ENCODE measurements at regions not wholly inside any gene's neighbourhood (a gene's known extent, or its start where the extent isn't known, plus 50 kb on each side); places are given as distances from the start of the nearest gene placed in this dataset.
"Not testable (repeated sequence)": the region's sequence is repeated elsewhere in the genome, so short reads cannot be mapped to it uniquely, and the experiment has no call there.

GRCh38 chr6:71360556-71361335, 72.1 kb downstream of the OGFRL1 start:
- DNase-seq; POLR2A ChIA-PET; H3K27me3 ChIP-seq (replicated peaks in 2 of 5; ENCODE audit: control insufficient read depth in 4 of 5, insufficient read depth in 5 of 5, low read length in 4 of 5); H3K27ac ChIP-seq (ENCODE audit: insufficient read depth in 1 of 2, low read depth in 1 of 2, low read length in 2 of 2, poor library complexity in 1 of 2, severe bottlenecking in 2 of 2); H3K4me3 ChIP-seq (ENCODE audit: control insufficient read depth in 1 of 7, extremely low read depth in 1 of 7, insufficient read depth in 4 of 7, low read depth in 2 of 7, low read length in 6 of 7); H3K9me3 ChIP-seq (ENCODE audit: control extremely low read depth in 1 of 5, control insufficient read depth in 4 of 5, insufficient read depth in 2 of 5, low read depth in 1 of 5, low read length in 4 of 5); H3K36me3 ChIP-seq (ENCODE audit: control insufficient read depth in 4 of 4, insufficient read depth in 4 of 4, low read length in 3 of 4): not testable (repeated sequence)
- H3K4me1 ChIP-seq (ENCODE audit: control extremely low read depth in 1 of 4, control insufficient read depth in 4 of 4, insufficient read depth in 4 of 4, low read length in 3 of 4), result peaks cover 0 to 15% (median 9%) of the 10 kb centered on the region in 4 experiments
- WGBS (ENCODE audit: insufficient coverage), result 96% methylated on average over 3 of the region's 9 CpGs
- CTCF ChIA-PET, result interaction anchor here (1.1 kb wide), 1 partner anchor 112 kb away, joined by 3 read pairs; no protein-coding TSS in a partner anchor

GRCh38 chr6:71364889-71365542, 76.4 kb downstream of the OGFRL1 start:
- no CpG with 5 or more reads among the region's 4 CpGs for WGBS (ENCODE audit: insufficient coverage)
- CTCF ChIA-PET, result interaction anchor here (1.1 to 1.5 kb wide), 3 partner anchors 9 to 174 kb away, joined by 3 to 4 read pairs (median 3); no protein-coding TSS in a partner anchor
- Histone ChIP-seq H3K27ac (ENCODE audit: insufficient read depth in 1 of 2, low read depth in 1 of 2, low read length in 2 of 2, poor library complexity in 1 of 2, severe bottlenecking in 2 of 2) (no peak overlapping the region), H3K4me3 (ENCODE audit: control insufficient read depth in 1 of 7, extremely low read depth in 1 of 7, insufficient read depth in 4 of 7, low read depth in 2 of 7, low read length in 6 of 7) (no peak overlapping the region), H3K9me3 (ENCODE audit: control extremely low read depth in 1 of 5, control insufficient read depth in 4 of 5, insufficient read depth in 2 of 5, low read depth in 1 of 5, low read length in 4 of 5) (peaks cover 0 to 3% (median 0%) of the 10 kb centered on the region in 5 experiments), H3K4me1 (ENCODE audit: control extremely low read depth in 1 of 4, control insufficient read depth in 4 of 4, insufficient read depth in 4 of 4, low read length in 3 of 4) (peaks cover 21 to 42% (median 29%) of the 10 kb centered on the region in 4 experiments), H3K36me3 (ENCODE audit: control insufficient read depth in 4 of 4, insufficient read depth in 4 of 4, low read length in 3 of 4) (no peaks in the 10 kb centered on the region), H3K27me3 (replicated peaks in 2 of 5; ENCODE audit: control insufficient read depth in 4 of 5, insufficient read depth in 5 of 5, low read length in 4 of 5) (no peaks in the 10 kb centered on the region)
- POLR2A ChIA-PET, result no interaction called here
- no peak for DNase-seq

- ChIA-PET CTCF (interaction anchor here (0.9 to 2.2 kb wide), 5 partner anchors 10 to 141 kb away, joined by 3 to 7 read pairs (median 3); no protein-coding TSS in a partner anchor), POLR2A (no interaction called here)
- WGBS (ENCODE audit: insufficient coverage), result 7% methylated on average over 2 of the region's 3 CpGs
- peak in 2 of 3 donors; percentile 64 to 79 for DNase-seq
- no peak overlapping the region for H3K27ac ChIP-seq (ENCODE audit: insufficient read depth in 1 of 2, low read depth in 1 of 2, low read length in 2 of 2, poor library complexity in 1 of 2, severe bottlenecking in 2 of 2)
- H3K36me3 ChIP-seq (ENCODE audit: control insufficient read depth in 4 of 4, insufficient read depth in 4 of 4, low read length in 3 of 4), result no peaks in the 10 kb centered on the region
- peaks cover 21 to 42% (median 29%) of the 10 kb centered on the region in 4 experiments for H3K4me1 ChIP-seq (ENCODE audit: control extremely low read depth in 1 of 4, control insufficient read depth in 4 of 4, insufficient read depth in 4 of 4, low read length in 3 of 4)
- no peak overlapping the region for H3K4me3 ChIP-seq (ENCODE audit: control insufficient read depth in 1 of 7, extremely low read depth in 1 of 7, insufficient read depth in 4 of 7, low read depth in 2 of 7, low read length in 6 of 7)
- H3K9me3 ChIP-seq (ENCODE audit: control extremely low read depth in 1 of 5, control insufficient read depth in 4 of 5, insufficient read depth in 2 of 5, low read depth in 1 of 5, low read length in 4 of 5), result no peaks in the 10 kb centered on the region
- no peaks in the 10 kb centered on the region for H3K27me3 ChIP-seq (replicated peaks in 2 of 5; ENCODE audit: control insufficient read depth in 4 of 5, insufficient read depth in 5 of 5, low read length in 4 of 5)
Observed at GRCh38 chr6:71367756-71368155, 79.1 kb downstream of the OGFRL1 start.

GRCh38 chr6:71368284-71368683, 79.7 kb downstream of the OGFRL1 start:
- H3K4me3 ChIP-seq (ENCODE audit: control insufficient read depth in 1 of 7, extremely low read depth in 1 of 7, insufficient read depth in 4 of 7, low read depth in 2 of 7, low read length in 6 of 7), result no peak overlapping the region
- no peak overlapping the region for H3K27ac ChIP-seq (ENCODE audit: insufficient read depth in 1 of 2, low read depth in 1 of 2, low read length in 2 of 2, poor library complexity in 1 of 2, severe bottlenecking in 2 of 2)
- DNase-seq, result no peak
- POLR2A ChIA-PET, result no interaction called here
- 88% methylated on average over 1 of the region's 2 CpGs for WGBS (ENCODE audit: insufficient coverage)
- CTCF ChIA-PET, result interaction anchor here (1.2 to 2.2 kb wide), 5 partner anchors 10 to 141 kb away, joined by 3 to 7 read pairs (median 3); no protein-coding TSS in a partner anchor
- H3K9me3 ChIP-seq (ENCODE audit: control extremely low read depth in 1 of 5, control insufficient read depth in 4 of 5, insufficient read depth in 2 of 5, low read depth in 1 of 5, low read length in 4 of 5), result no peaks in the 10 kb centered on the region
- no peaks in the 10 kb centered on the region for H3K36me3 ChIP-seq (ENCODE audit: control insufficient read depth in 4 of 4, insufficient read depth in 4 of 4, low read length in 3 of 4)
- peaks cover 21 to 42% (median 29%) of the 10 kb centered on the region in 4 experiments for H3K4me1 ChIP-seq (ENCODE audit: control extremely low read depth in 1 of 4, control insufficient read depth in 4 of 4, insufficient read depth in 4 of 4, low read length in 3 of 4)
- no peaks in the 10 kb centered on the region for H3K27me3 ChIP-seq (replicated peaks in 2 of 5; ENCODE audit: control insufficient read depth in 4 of 5, insufficient read depth in 5 of 5, low read length in 4 of 5)

DNA sequence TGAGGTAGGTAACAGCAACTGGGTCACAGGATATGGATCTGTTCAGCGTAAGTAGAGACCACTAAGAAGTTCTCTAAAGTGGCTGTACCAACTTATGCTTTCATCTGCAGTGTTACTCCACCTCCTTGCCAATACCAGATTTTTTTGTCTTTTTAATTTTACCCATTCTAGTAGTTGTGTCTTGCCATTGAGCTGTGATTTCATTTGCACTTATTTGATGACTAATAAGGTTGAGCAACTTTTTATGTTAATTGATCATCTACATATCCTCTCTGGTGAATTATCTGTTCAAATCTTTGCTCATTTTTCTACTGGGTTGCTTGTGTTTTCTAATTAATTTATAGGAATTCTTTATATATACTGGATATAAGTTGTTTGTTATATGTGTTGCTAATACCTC, 82.9 kb downstream of the OGFRL1 start:
- no peak overlapping the region for H3K27ac ChIP-seq (ENCODE audit: insufficient read depth in 1 of 2, low read depth in 1 of 2, low read length in 2 of 2, poor library complexity in 1 of 2, severe bottlenecking in 2 of 2)
- H3K4me1 ChIP-seq (ENCODE audit: control extremely low read depth in 1 of 4, control insufficient read depth in 4 of 4, insufficient read depth in 4 of 4, low read length in 3 of 4), result peaks cover 7 to 21% (median 19%) of the 10 kb centered on the region in 4 experiments
- H3K36me3 ChIP-seq (ENCODE audit: control insufficient read depth in 4 of 4, insufficient read depth in 4 of 4, low read length in 3 of 4), result no peaks in the 10 kb centered on the region
- ChIA-PET POLR2A (no interaction called here), CTCF (no interaction called here)
- no peak overlapping the region for H3K4me3 ChIP-seq (ENCODE audit: control insufficient read depth in 1 of 7, extremely low read depth in 1 of 7, insufficient read depth in 4 of 7, low read depth in 2 of 7, low read length in 6 of 7)
- DNase-seq, result no peak
- 100% methylated on average over 1 of the region's 1 CpG for WGBS (ENCODE audit: insufficient coverage)
- H3K9me3 ChIP-seq (ENCODE audit: control extremely low read depth in 1 of 5, control insufficient read depth in 4 of 5, insufficient read depth in 2 of 5, low read depth in 1 of 5, low read length in 4 of 5), result peaks cover 0 to 3% (median 0%) of the 10 kb centered on the region in 5 experiments
- no peaks in the 10 kb centered on the region for H3K27me3 ChIP-seq (replicated peaks in 2 of 5; ENCODE audit: control insufficient read depth in 4 of 5, insufficient read depth in 5 of 5, low read length in 4 of 5)

- Histone ChIP-seq H3K36me3 (ENCODE audit: control insufficient read depth in 4 of 4, insufficient read depth in 4 of 4, low read length in 3 of 4) (no peaks in the 10 kb centered on the region), H3K27me3 (replicated peaks in 2 of 5; ENCODE audit: control insufficient read depth in 4 of 5, insufficient read depth in 5 of 5, low read length in 4 of 5) (no peaks in the 10 kb centered on the region), H3K27ac (ENCODE audit: insufficient read depth in 1 of 2, low read depth in 1 of 2, low read length in 2 of 2, poor library complexity in 1 of 2, severe bottlenecking in 2 of 2) (no peak overlapping the region), H3K9me3 (ENCODE audit: control extremely low read depth in 1 of 5, control insufficient read depth in 4 of 5, insufficient read depth in 2 of 5, low read depth in 1 of 5, low read length in 4 of 5) (peaks cover 0 to 3% (median 0%) of the 10 kb centered on the region in 5 experiments), H3K4me3 (ENCODE audit: control insufficient read depth in 1 of 7, extremely low read depth in 1 of 7, insufficient read depth in 4 of 7, low read depth in 2 of 7, low read length in 6 of 7) (no peak overlapping the region), H3K4me1 (ENCODE audit: control extremely low read depth in 1 of 4, control insufficient read depth in 4 of 4, insufficient read depth in 4 of 4, low read length in 3 of 4) (no peaks in the 10 kb centered on the region)
- ChIA-PET CTCF (interaction anchor here (0.8 to 1.7 kb wide), 3 partner anchors 8 to 11 kb away, joined by 3 to 5 read pairs (median 3); no protein-coding TSS in a partner anchor), POLR2A (no interaction called here)
- WGBS (ENCODE audit: insufficient coverage), result no CpG with 5 or more reads among the region's 1 CpG
- DNase-seq, result no peak
Observed at GRCh38 chr6:71373943-71374342, 85.3 kb downstream of the OGFRL1 start.

DNA sequence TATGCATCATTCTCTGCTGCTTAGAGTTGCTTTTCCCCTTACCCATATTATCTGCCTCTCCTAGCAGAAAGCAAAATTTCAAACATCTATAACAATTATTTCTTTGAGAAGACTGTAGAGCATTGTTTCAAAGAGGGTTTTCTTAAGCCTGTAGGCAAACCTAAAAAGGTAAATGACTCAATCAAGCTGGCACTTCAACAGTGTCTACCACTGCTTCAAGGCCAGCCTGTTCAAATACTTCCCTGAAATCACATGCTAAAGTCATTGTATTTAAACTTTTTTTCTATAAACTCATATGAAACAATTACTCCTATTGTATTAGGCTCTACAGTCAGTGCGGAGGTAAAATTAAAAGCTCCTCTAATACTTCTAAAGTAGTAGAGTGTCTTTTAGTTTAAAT, 87.1 kb downstream of the OGFRL1 start:
- H3K27me3 ChIP-seq (replicated peaks in 2 of 5; ENCODE audit: control insufficient read depth in 4 of 5, insufficient read depth in 5 of 5, low read length in 4 of 5), result no peaks in the 10 kb centered on the region
- no peaks in the 10 kb centered on the region for H3K36me3 ChIP-seq (ENCODE audit: control insufficient read depth in 4 of 4, insufficient read depth in 4 of 4, low read length in 3 of 4)
- no peaks in the 10 kb centered on the region for H3K4me1 ChIP-seq (ENCODE audit: control extremely low read depth in 1 of 4, control insufficient read depth in 4 of 4, insufficient read depth in 4 of 4, low read length in 3 of 4)
- no peak overlapping the region for H3K4me3 ChIP-seq (ENCODE audit: control insufficient read depth in 1 of 7, extremely low read depth in 1 of 7, insufficient read depth in 4 of 7, low read depth in 2 of 7, low read length in 6 of 7)
- WGBS (ENCODE audit: insufficient coverage), result no CpG with 5 or more reads among the region's 1 CpG
- peaks cover 0 to 3% (median 0%) of the 10 kb centered on the region in 5 experiments for H3K9me3 ChIP-seq (ENCODE audit: control extremely low read depth in 1 of 5, control insufficient read depth in 4 of 5, insufficient read depth in 2 of 5, low read depth in 1 of 5, low read length in 4 of 5)
- DNase-seq, result no peak
- ChIA-PET CTCF (interaction anchor here (1.2 to 1.7 kb wide), 3 partner anchors 8 to 135 kb away, joined by 3 to 4 read pairs (median 3); no protein-coding TSS in a partner anchor), POLR2A (no interaction called here)
- H3K27ac ChIP-seq (ENCODE audit: insufficient read depth in 1 of 2, low read depth in 1 of 2, low read length in 2 of 2, poor library complexity in 1 of 2, severe bottlenecking in 2 of 2), result no peak overlapping the region
